ENCODE measurements at regions not wholly inside any gene's neighbourhood (a gene's known extent, or its start where the extent isn't known, plus 50 kb on each side); places are given as distances from the start of the nearest gene placed in this dataset.

DNA sequence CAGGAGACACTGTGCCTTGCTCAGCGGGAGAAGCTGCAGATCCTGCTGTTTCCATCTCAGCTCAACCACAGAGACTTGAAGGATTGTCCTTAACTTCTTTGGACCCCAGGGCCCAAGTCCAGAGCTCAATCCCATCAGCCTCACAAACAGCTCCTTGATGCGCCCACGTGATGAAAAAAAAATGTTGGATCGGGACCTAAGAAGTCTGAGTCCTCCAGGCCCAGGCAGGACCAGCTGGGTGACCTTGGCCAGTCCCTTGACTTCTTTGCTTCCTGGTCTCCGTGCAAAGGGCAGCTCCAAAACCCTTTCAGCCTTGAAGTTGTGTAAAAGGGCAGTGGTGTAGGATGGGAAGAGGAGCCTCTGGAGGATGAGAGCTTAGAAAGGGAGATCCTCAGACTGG is 175.5 kb downstream of the ZFP36L2 start:
- no peak for DNase-seq

GRCh38 chr2:43049836-43050801 is 176.3 kb downstream of the ZFP36L2 start:
- no peak for DNase-seq

GRCh38 chr2:43047187-43047780 is 179.1 kb downstream of the ZFP36L2 start:
- DNase-seq = no peak

GRCh38 chr2:43045866-43046265 is 180.5 kb downstream of the ZFP36L2 start:
- no peak for DNase-seq

DNA sequence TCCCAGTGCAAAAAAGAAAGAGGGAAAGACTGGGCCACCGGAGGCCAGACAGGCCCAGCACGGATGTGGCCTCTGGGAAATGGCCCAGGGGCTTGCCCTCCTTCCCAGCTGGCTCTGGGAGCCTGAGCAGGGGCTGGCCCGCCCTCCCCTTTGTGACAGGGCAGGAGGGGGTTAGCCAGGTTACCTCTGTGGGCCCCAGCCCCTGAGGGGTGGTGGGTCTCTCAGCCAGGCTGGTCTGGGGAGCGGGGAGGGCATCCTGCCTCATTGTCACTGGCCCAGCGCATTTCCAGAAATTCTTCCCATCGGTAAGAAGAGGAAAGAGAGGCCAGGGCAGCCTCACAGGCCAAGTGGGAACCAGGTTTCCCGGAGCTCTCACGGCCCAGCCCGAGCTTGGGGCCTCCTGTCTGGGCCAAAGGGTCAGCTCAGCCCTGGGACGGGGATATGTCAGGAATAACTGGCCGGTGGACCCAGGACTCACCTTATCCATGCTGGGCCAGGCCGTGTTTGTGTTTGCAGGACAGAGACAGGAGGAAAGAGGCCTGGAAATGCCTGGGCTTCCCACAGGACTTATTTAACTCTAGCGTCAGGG is 182.2 kb downstream of the ZFP36L2 start:
- no peak for DNase-seq

DNA sequence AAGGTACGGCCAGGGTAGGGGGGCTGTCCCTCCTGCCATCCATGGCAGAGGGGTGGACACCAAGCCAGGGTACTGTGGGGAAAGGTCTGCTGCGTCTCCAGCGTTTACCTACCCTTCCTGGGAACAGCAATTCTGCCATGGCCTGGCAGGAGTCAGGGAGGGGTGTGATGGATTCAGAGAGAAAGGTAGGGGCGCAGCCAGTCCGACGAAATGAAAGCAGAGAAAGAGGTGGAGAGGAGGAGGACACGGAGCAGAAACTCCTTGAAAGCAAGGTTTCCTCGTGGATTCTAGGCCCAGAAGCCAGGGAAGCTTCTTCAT is 182.9 kb downstream of the ZFP36L2 start:
- DNase-seq = no peak

DNA sequence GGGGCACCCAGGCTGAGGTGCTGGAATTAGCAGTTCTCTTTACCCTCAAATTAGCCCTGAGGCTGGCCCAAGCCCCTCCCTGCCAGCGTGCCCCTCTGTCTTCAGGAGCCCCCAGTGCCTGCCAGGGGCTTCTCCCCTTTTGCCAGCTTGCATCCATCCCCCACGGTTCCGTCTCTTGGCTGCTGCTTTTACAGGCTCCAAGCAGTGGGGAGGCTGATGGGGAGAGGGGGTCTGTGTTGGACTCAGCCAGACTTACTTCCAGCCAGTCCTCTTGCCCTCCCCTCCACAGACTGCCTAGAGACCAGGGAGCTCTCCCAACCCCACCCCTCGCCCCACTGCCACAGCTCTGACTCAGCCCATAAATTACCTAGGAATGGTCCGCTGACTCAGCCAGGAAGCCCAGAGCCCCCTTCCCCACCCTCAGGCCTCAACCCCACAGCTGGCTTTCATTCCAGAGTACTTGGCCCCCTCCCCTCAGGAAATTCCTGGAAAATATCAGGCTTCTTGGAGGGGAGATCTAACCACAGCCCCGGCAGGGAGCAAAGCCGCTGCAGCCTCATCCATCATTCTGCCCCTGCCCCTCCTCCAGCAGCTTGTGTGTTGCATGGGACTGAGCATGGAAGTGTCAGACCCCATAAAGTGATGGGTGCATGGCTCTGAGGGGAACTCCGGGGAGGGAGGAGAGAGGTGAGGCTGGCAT is 184.6 kb downstream of the ZFP36L2 start:
- no peak for DNase-seq

DNA sequence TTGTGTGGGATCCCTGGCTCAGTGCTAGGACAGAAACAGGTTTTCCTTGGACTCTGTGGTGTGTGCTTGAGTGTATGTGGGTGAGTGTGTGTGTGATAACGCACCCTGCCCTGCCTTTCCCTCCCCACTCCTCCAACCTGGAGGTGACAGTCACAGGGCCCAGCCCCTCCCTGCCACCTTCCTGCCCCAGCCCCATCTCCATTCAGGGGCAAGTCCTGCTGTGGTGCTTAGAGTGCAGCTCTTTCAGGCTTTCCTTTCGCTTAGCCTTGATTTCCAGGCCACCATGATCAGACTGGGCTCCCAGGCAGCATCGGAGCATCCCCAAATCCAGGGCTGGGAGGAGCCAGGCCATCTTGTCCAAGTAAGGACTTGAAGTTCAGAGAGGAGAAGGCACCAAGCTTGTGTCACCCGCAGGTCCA is 185.2 kb downstream of the ZFP36L2 start:
- DNase-seq = no peak

DNA sequence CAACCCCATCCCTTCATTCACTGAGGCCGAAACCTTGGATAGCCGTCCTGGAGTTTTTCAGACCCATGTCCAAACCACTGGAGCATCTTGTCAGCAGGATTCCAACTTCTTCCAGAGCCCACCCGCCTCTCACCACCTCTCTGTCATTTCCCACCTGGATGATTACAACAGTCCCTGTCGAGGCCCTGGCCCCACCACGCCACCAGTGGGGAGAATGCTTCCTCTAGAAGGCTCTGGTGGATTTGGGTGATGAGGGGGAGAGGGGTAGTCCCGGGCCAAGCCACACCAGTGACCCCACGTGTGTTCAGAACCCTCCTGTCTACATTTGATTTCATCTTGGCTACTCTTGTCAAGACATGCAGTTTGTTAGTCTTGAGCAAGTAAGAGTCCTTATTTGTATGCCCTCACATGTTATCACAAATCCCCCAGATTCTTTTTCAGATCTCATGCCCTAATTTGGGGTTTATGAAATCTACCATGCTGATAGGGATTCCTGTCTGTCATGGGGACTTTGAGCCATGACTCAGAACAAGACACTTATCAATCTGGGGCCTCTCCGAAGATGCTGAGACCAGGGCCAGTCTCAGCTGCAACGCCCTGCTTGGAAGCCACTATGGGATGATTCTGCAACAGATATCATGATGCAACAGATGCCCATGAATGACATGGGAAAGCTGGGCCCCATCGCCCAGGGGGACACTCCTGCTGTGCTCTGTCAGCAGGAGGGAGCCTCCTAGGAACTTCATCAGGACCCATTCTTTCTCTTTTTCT is 186.1 kb downstream of the ZFP36L2 start:
- no peak for DNase-seq

- no peak for DNase-seq
Measured at GRCh38 chr2:43039376-43040080, 186.9 kb downstream of the ZFP36L2 start.

DNA sequence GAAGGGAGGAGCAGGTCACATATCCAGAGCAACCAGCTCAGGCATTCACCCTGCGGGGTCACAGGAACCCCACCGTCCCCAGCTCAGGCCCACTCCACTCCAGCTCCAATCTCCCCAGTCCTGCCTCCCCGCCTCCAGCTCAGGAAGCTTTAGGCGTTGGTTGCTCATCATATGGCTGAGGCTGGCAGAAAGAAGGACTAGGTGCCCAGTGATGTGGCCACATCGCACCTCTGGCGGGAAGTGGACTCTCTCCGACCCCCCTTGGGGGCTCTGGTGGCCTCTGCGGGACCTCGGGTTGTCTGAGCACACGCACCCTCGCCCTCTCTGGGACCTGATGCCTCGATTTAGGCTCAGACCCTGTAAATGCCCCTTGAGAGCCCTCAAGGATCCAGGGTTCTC is 187.7 kb downstream of the ZFP36L2 start:
- no peak for DNase-seq

DNA sequence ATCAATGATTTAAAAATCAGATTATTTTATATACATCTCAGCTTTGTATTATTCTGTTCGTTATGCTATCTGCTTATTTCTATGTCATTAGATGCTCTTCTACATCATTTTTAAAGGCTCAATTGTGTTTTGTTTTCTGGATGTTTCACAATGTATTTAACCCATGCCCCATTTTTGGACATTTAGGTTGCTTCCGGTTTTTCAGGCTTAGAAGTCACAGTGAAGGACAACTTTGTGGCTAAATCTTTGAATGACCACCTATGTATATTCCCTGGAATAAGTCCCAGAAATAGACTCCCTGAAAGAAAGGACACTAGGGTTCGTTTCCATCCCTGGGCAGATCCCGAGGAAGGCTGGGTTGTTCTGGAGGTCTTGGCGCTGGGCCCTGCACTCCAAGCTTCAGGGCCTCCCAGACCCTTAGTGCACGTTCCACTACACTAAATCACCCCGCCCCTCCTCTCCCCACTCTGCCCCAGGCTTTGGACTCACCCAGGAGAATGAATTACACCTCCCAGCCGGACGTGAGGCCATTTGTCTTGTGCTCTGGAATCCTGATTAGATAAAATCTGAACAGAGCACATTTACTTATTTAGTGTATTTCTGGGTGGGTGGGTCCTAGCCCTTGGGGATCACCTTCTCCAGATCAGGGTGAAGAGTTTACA is 188.2 kb downstream of the ZFP36L2 start:
- DNase-seq = no peak

DNA sequence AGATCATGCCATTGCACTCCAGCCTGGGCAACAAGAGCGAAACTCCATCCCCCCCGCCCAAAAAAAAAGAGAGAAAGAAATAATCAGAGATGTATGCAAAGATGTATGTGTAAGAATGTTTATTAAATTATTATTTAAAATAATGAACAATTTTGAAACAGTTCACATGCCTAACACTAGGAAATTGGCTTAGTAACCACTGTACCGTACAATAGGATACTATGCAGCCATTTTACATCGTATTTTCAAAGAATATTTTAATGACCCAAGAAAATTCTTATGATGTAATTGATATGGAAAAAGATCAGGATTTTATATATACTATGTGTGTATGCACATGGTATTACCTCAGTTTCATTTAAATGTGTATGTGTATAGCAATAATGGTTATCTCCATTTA is 190.5 kb downstream of the ZFP36L2 start:
- no peak for DNase-seq

- no peak for DNase-seq
Measured at GRCh38 chr2:43034921-43035320, 191.5 kb downstream of the ZFP36L2 start.

- DNase-seq = no peak
Measured at GRCh38 chr2:43034242-43034619, 192.2 kb downstream of the ZFP36L2 start.

GRCh38 chr2:43033466-43034241 is 192.8 kb downstream of the ZFP36L2 start:
- DNase-seq = no peak

DNA sequence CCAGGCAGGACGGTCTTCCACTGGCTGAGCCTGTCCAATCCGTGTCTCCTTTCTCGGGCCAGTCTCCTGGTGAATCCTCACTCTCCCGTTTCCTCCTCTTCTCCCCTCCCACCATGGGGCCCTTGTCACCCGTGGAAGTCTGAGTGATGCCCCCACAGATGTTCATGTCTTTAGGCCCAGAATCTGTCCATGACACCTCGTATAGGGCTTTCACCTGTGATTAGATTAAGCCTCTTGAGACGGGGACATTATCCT is 193.5 kb downstream of the ZFP36L2 start:
- no peak for DNase-seq

DNA sequence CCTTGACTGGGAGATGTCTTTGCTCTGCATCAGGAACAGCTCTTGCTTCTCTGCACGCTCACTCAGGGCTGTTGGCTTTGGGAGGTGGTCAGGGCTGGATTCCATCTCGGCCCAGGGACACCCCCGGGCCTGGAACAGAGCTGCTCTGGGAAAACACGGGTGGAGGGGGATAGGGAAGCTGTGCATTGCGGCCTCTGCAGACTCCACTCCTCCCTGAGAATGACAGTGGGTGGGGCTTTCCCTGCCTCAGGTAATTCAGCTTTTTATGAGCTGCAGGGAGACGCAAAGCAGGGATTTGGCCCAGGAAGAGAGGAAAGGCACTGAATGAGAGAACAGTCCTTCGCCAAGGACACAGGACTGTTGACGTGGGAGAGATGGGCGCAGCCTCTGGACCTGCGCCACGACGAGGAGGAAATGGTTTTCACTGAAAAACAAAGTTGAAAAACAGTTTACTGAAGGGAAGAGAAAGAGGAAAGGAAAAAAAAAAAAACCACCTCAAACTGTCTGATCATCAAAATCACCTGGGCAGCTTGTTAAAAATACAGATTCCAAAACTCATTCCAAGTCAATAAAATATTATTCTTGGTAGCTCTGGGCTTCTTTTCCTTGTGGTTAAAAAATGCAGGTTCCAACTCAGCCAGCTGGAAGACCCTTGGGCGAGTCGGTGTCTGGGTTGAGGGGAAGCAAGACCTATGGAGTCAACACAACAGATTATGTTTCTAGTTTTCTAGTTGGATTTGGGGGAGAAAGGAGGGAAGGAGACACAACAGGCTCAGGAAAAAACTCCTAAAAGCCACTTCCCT is 194.0 kb downstream of the ZFP36L2 start:
- DNase-seq = no peak

- no peak for DNase-seq
Measured at GRCh38 chr2:43031471-43032212, 194.8 kb downstream of the ZFP36L2 start.

Data from GOT3 (cell line).